DOHH2 (cell line): ENCODE measurements at regions not wholly inside any gene's neighbourhood (a gene's known extent, or its start where the extent isn't known, plus 50 kb on each side); places are given as distances from the start of the nearest gene placed in this dataset.

Experiments
- EZH2phosphoT487 ChIP-seq: fragments of 200-600 bp; sonication (generic); IDR thresholded peaks from 2 replicates; pipeline ENCODE4 v1.6.1; 2017; ENCODE audit warnings: borderline replicate concordance, mild to moderate bottlenecking, antibody characterized with exemption, low read length, moderate library complexity, mixed read lengths
- TF ChIP-seq, protein P1 (sequence below): fragments of 200-600 bp; sonication (generic); IDR thresholded peaks from one replicate; pipeline ENCODE4 v1.5.1; 2014; ENCODE audit warnings: antibody characterized with exemption, mild to moderate bottlenecking, low read depth, low read length; ENCODE audit not compliant: poor library complexity, severe bottlenecking

DNA sequence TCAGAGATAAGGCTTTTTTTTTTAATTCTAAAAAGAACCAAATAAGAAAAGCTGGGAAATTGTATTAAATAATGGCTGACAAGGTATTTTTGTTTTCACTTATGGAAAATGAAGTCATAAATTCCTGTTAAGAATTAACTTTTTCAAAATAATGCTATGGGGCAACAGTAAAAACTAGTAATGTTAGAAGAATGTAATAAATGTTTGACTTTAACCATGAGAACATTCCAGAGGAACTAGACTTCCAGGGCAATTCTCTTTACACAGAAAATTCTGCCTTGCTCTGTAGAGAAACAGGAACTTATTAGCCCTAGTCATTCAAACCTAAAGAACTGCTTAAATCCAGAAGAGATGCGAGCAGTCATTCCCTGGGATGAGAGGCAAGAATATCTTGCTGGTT, 571.1 kb downstream of the IPMK start:
- TF ChIP-seq, protein P1, sequence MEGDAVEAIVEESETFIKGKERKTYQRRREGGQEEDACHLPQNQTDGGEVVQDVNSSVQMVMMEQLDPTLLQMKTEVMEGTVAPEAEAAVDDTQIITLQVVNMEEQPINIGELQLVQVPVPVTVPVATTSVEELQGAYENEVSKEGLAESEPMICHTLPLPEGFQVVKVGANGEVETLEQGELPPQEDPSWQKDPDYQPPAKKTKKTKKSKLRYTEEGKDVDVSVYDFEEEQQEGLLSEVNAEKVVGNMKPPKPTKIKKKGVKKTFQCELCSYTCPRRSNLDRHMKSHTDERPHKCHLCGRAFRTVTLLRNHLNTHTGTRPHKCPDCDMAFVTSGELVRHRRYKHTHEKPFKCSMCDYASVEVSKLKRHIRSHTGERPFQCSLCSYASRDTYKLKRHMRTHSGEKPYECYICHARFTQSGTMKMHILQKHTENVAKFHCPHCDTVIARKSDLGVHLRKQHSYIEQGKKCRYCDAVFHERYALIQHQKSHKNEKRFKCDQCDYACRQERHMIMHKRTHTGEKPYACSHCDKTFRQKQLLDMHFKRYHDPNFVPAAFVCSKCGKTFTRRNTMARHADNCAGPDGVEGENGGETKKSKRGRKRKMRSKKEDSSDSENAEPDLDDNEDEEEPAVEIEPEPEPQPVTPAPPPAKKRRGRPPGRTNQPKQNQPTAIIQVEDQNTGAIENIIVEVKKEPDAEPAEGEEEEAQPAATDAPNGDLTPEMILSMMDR = no peak
- no peak for TF ChIP-seq EZH2phosphoT487
